ENCODE measurements at regions not wholly inside any gene's neighbourhood (a gene's known extent, or its start where the extent isn't known, plus 50 kb on each side); places are given as distances from the start of the nearest gene placed in this dataset.

DNA sequence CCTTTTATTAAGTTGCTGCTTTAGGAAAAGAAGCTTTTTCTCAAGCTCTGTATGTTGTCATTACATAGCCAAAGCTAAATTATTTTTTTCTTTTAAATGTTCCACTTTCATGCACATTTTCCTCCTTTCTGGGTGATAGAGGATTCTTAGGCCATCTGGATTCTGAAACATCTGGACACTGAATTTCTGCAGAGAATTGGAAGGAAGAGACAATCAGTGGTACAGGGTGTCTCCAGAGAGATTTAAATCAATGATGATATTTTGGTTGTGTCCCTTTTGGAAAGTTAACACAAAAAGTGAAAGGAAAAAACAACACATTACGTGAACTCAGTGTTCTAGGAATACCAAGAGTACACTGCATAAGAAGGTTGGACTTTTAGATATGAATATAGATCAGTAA, 211.4 kb upstream of the PKN2 start:
- no peaks in the 10 kb centered on the region for H3K9me3 ChIP-seq (replicated peaks; ENCODE audit: control insufficient read depth, insufficient read depth, low read length)
- FAIRE-seq, result no peak
- in situ Hi-C loops (cut with MboI), result no loop called here
- H4K20me1 ChIP-seq (ENCODE audit: control insufficient read depth, insufficient read depth), result no peaks in the 10 kb centered on the region
- no peak overlapping the region for H3K9ac ChIP-seq (ENCODE audit: control insufficient read depth, insufficient read depth, low read length)
- H3K79me2 ChIP-seq (ENCODE audit: control insufficient read depth, insufficient read depth, low read length), result no peaks in the 10 kb centered on the region
- no peak overlapping the region for H3K4me3 ChIP-seq
- H3K4me2 ChIP-seq (ENCODE audit: control insufficient read depth, insufficient read depth), result no peak overlapping the region
- H3K27ac ChIP-seq (ENCODE audit: control insufficient read depth, insufficient read depth), result no peak overlapping the region
- DNase-seq (ENCODE audit: low read depth, low spot score), result no peak
- TF ChIP-seq HDGF (IDR thresholded peaks at IDR 0.05) (no peak), SUPT20H (IDR thresholded peaks at IDR 0.05; ENCODE audit: borderline replicate concordance, control insufficient read depth, low read depth, low read length) (no peak), TCF3 (IDR thresholded peaks at IDR 0.05; ENCODE audit: borderline replicate concordance, insufficient read depth, low read depth, low read length) (no peak), SMARCA5 (IDR thresholded peaks at IDR 0.05) (no peak), SMAD1 (IDR thresholded peaks at IDR 0.05; ENCODE audit: low read depth, partially characterized antibody) (no peak), SMC3 (IDR thresholded peaks at IDR 0.05; ENCODE audit: borderline replicate concordance, low read length) (no peak), PML (IDR thresholded peaks at IDR 0.05; ENCODE audit: low read length) (no peak), CBFB (IDR thresholded peaks at IDR 0.05; ENCODE audit: low read depth) (no peak), DPF2 (IDR thresholded peaks at IDR 0.05) (no peak)
- TF ChIP-seq, protein P1, sequence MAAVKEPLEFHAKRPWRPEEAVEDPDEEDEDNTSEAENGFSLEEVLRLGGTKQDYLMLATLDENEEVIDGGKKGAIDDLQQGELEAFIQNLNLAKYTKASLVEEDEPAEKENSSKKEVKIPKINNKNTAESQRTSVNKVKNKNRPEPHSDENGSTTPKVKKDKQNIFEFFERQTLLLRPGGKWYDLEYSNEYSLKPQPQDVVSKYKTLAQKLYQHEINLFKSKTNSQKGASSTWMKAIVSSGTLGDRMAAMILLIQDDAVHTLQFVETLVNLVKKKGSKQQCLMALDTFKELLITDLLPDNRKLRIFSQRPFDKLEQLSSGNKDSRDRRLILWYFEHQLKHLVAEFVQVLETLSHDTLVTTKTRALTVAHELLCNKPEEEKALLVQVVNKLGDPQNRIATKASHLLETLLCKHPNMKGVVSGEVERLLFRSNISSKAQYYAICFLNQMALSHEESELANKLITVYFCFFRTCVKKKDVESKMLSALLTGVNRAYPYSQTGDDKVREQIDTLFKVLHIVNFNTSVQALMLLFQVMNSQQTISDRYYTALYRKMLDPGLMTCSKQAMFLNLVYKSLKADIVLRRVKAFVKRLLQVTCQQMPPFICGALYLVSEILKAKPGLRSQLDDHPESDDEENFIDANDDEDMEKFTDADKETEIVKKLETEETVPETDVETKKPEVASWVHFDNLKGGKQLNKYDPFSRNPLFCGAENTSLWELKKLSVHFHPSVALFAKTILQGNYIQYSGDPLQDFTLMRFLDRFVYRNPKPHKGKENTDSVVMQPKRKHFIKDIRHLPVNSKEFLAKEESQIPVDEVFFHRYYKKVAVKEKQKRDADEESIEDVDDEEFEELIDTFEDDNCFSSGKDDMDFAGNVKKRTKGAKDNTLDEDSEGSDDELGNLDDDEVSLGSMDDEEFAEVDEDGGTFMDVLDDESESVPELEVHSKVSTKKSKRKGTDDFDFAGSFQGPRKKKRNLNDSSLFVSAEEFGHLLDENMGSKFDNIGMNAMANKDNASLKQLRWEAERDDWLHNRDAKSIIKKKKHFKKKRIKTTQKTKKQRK (IDR thresholded peaks at IDR 0.05; ENCODE audit: low read depth, low read length), result no peak
- TF ChIP-seq, protein P2, sequence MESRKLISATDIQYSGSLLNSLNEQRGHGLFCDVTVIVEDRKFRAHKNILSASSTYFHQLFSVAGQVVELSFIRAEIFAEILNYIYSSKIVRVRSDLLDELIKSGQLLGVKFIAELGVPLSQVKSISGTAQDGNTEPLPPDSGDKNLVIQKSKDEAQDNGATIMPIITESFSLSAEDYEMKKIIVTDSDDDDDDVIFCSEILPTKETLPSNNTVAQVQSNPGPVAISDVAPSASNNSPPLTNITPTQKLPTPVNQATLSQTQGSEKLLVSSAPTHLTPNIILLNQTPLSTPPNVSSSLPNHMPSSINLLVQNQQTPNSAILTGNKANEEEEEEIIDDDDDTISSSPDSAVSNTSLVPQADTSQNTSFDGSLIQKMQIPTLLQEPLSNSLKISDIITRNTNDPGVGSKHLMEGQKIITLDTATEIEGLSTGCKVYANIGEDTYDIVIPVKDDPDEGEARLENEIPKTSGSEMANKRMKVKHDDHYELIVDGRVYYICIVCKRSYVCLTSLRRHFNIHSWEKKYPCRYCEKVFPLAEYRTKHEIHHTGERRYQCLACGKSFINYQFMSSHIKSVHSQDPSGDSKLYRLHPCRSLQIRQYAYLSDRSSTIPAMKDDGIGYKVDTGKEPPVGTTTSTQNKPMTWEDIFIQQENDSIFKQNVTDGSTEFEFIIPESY (IDR thresholded peaks at IDR 0.05), result no peak
- TF ChIP-seq, protein P3, sequence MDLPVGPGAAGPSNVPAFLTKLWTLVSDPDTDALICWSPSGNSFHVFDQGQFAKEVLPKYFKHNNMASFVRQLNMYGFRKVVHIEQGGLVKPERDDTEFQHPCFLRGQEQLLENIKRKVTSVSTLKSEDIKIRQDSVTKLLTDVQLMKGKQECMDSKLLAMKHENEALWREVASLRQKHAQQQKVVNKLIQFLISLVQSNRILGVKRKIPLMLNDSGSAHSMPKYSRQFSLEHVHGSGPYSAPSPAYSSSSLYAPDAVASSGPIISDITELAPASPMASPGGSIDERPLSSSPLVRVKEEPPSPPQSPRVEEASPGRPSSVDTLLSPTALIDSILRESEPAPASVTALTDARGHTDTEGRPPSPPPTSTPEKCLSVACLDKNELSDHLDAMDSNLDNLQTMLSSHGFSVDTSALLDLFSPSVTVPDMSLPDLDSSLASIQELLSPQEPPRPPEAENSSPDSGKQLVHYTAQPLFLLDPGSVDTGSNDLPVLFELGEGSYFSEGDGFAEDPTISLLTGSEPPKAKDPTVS (IDR thresholded peaks at IDR 0.05; ENCODE audit: low read depth, low read length), result no peak
- intact Hi-C loops (cut with micrococcal nuclease; ENCODE audit: unreplicated experiment), result no loop called here
- no peak for ATAC-seq
- ChIA-PET CTCF (no interaction called here), POLR2A (no interaction called here), SMC1A (ENCODE audit: uncharacterized antibody, unreplicated experiment) (no interaction called here), RAD21 (ENCODE audit: unreplicated experiment) (no interaction called here)
- no peaks in the 10 kb centered on the region for H3K27me3 ChIP-seq (replicated peaks in 1 of 2; ENCODE audit: control insufficient read depth in 2 of 2, insufficient read depth in 2 of 2, low read length in 1 of 2)
- no TSS peak for BruUV-seq (replicated peaks)
- H3K36me3 ChIP-seq (ENCODE audit: control insufficient read depth in 2 of 2, insufficient read depth in 2 of 2, low read length in 1 of 2), result no peaks in the 10 kb centered on the region
- WGBS (ENCODE audit: insufficient coverage, insufficient replicate concordance, low lambda C conversion rate, missing lambda C conversion rate), result 32% methylated on average over 1 of the region's 1 CpG
- no peak overlapping the region for H2AFZ ChIP-seq (ENCODE audit: control insufficient read depth, low read depth, low read length)
- H3K4me1 ChIP-seq (ENCODE audit: control insufficient read depth, insufficient read depth, low read length), result no peaks in the 10 kb centered on the region

All from GM12878 (cell line).